ENCODE measurements at regions not wholly inside any gene's neighbourhood (a gene's known extent, or its start where the extent isn't known, plus 50 kb on each side); places are given as distances from the start of the nearest gene placed in this dataset.

DNA sequence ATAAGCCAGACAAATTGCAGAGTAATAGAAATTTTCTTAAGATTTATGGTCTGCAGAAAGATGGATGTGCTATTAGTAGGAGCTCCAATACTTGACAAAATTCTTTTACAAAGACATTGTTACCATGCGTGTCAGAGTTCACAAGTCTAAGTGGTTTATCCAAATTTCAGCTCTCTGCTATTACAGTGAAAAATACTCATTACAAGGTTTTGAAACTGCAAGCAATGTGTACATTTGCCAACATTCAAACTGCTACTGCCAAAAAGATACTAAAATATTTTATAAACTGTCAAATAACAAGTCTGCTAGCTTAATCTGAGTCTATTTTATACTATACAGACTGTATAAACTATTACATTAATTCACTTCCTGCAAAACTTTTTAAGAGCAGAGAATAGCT lies 1341.5 kb upstream of the ACVR2A start:
- intact Hi-C loops (cut with micrococcal nuclease; ENCODE audit: unreplicated experiment) = no loop called here
- peaks cover 11% of the 10 kb centered on the region for H3K4me1 ChIP-seq (ENCODE audit: insufficient read depth, low read length, poor library complexity, severe bottlenecking)
- ChIA-PET CTCF (no interaction called here), POLR2A (ENCODE audit: low non-redundant PET) (no interaction called here)
- H3K36me3 ChIP-seq (ENCODE audit: insufficient read depth, low read length, poor library complexity, severe bottlenecking) = no peaks in the 10 kb centered on the region
- no peak for DNase-seq (ENCODE audit: low spot score)
- no peaks in the 10 kb centered on the region for H3K27me3 ChIP-seq (replicated peaks; ENCODE audit: insufficient read depth, low read depth, low read length, poor library complexity)
- no peaks in the 10 kb centered on the region for H3K9me3 ChIP-seq (ENCODE audit: low read depth, low read length, poor library complexity, severe bottlenecking)
- TF ChIP-seq EZH2 (IDR thresholded peaks at IDR 0.05; ENCODE audit: borderline replicate concordance, low read depth, low read length, poor library complexity, severe bottlenecking) (no peak), CTCF (conservative IDR thresholded peaks at IDR 0.05; ENCODE audit: low read depth, low read length) (no peak)
- no peak overlapping the region for H3K27ac ChIP-seq (ENCODE audit: low read depth, low read length, poor library complexity, severe bottlenecking)
- no TSS peak for BruUV-seq (replicated peaks)
- no peak overlapping the region for H3K4me3 ChIP-seq (ENCODE audit: low read depth, low read length, poor library complexity, severe bottlenecking)

DNA sequence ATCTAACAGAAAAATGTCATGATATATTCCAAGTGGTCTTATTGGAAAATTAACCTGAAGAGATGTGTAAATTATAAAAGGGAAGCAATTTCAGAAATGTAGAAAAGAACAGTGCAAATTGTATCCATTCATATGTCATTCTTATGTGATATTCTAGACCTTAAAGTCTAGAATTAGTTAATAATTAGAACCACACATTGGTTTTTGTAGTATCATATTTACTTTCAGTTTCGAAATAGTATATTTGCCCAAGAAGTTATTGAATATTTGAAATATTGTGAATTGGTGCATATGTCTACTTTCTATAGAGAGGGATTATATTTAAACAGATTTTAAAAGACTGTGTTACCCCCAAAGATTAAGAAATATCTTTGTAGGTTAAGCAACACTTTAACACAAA lies 1348.6 kb upstream of the ACVR2A start:
- CTCF ChIA-PET = no interaction called here
- Histone ChIP-seq H3K36me3 (ENCODE audit: insufficient read depth, low read length, poor library complexity, severe bottlenecking) (no peaks in the 10 kb centered on the region), H3K27me3 (replicated peaks; ENCODE audit: insufficient read depth, low read depth, low read length, poor library complexity) (no peaks in the 10 kb centered on the region), H3K9me3 (ENCODE audit: low read depth, low read length, poor library complexity, severe bottlenecking) (peaks cover 15% of the 10 kb centered on the region), H3K4me1 (ENCODE audit: insufficient read depth, low read length, poor library complexity, severe bottlenecking) (peaks cover 13% of the 10 kb centered on the region), H3K4me3 (ENCODE audit: low read depth, low read length, poor library complexity, severe bottlenecking) (no peak overlapping the region), H3K27ac (ENCODE audit: low read depth, low read length, poor library complexity, severe bottlenecking) (no peak overlapping the region)
- TF ChIP-seq CTCF (conservative IDR thresholded peaks at IDR 0.05; ENCODE audit: low read depth, low read length) = no peak
- TF ChIP-seq EZH2 (IDR thresholded peaks at IDR 0.05; ENCODE audit: borderline replicate concordance, low read depth, low read length, poor library complexity, severe bottlenecking) = no peak
- no peak for DNase-seq (ENCODE audit: low spot score)
- POLR2A ChIA-PET (ENCODE audit: low non-redundant PET) = no interaction called here
- intact Hi-C loops (cut with micrococcal nuclease; ENCODE audit: unreplicated experiment) = no loop called here
- BruUV-seq (replicated peaks) = no TSS peak

DNA sequence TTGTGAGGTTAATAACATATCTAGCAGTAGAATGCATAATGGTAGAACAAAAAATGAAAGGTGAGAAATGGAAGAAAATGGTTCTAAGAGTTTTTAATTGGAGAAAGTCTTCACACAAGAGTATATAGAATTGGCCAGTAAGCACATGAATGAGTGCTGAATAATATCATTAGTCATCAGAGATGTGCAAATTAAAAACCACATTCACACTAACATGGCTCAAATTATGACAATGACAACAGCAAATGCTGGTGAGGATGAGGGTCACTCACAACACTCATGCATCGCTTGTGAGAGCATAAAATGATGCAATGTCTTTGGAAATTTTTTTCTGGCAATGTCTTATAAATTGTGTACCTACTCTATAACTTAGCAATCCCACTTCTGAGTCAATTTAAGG lies 1355.4 kb upstream of the ACVR2A start:
- intact Hi-C loops (cut with micrococcal nuclease; ENCODE audit: unreplicated experiment) = no loop called here
- POLR2A ChIA-PET (ENCODE audit: low non-redundant PET) = no interaction called here

More for the DNA sequence above, 1355.4 kb upstream of the ACVR2A start:
- CTCF ChIA-PET = no interaction called here
- peaks cover 13% of the 10 kb centered on the region for H3K9me3 ChIP-seq (ENCODE audit: low read depth, low read length, poor library complexity, severe bottlenecking)
- no peak for DNase-seq (ENCODE audit: low spot score)
- no TSS peak for BruUV-seq (replicated peaks)
- no peaks in the 10 kb centered on the region for H3K27me3 ChIP-seq (replicated peaks; ENCODE audit: insufficient read depth, low read depth, low read length, poor library complexity)
- H3K27ac ChIP-seq (ENCODE audit: low read depth, low read length, poor library complexity, severe bottlenecking) = no peak overlapping the region
- H3K4me1 ChIP-seq (ENCODE audit: insufficient read depth, low read length, poor library complexity, severe bottlenecking) = no peaks in the 10 kb centered on the region
- TF ChIP-seq CTCF (conservative IDR thresholded peaks at IDR 0.05; ENCODE audit: low read depth, low read length) (no peak), EZH2 (IDR thresholded peaks at IDR 0.05; ENCODE audit: borderline replicate concordance, low read depth, low read length, poor library complexity, severe bottlenecking) (no peak)
- H3K4me3 ChIP-seq (ENCODE audit: low read depth, low read length, poor library complexity, severe bottlenecking) = no peak overlapping the region
- no peaks in the 10 kb centered on the region for H3K36me3 ChIP-seq (ENCODE audit: insufficient read depth, low read length, poor library complexity, severe bottlenecking)
